Neuron (in vitro differentiated cells): ENCODE measurements at regions not wholly inside any gene's neighbourhood (a gene's known extent, or its start where the extent isn't known, plus 50 kb on each side); places are given as distances from the start of the nearest gene placed in this dataset.

ENCODE experiments used
- H2AFZ ChIP-seq: one replicate; pipeline ENCODE4 v1.6.1; 2013; ENCODE audit warnings: low read depth, mild to moderate bottlenecking, inconsistent platforms, low read length, moderate library complexity
- H3K27me3 ChIP-seq: one replicate; pipeline ENCODE4 v1.6.1; 2013; ENCODE audit warnings: low read length; ENCODE audit not compliant: insufficient read depth
- H3K36me3 ChIP-seq: one replicate; pipeline ENCODE4 v1.6.1; 2013; ENCODE audit warnings: low read length; ENCODE audit not compliant: insufficient read depth
- H3K4me1 ChIP-seq: one replicate; pipeline ENCODE4 v1.6.1; 2013; ENCODE audit warnings: low read length; ENCODE audit not compliant: insufficient read depth
- H3K4me3 ChIP-seq: 2 replicates; pipeline ENCODE4 v1.5.1; 2013; ENCODE audit warnings: mild to moderate bottlenecking, low read length, moderate library complexity
- H3K9me3 ChIP-seq: one replicate; pipeline ENCODE4 v1.6.1; 2013; ENCODE audit warnings: low read length

- H3K36me3 ChIP-seq: no peaks in the 10 kb centered on the region
Measured at GRCh38 chr16:86065711-86066110, 166.7 kb downstream of the IRF8 start.

GRCh38 chr16:86066811-86067210 is 167.8 kb downstream of the IRF8 start:
- H2AFZ ChIP-seq: no peak overlapping the region
- H3K9me3 ChIP-seq: no peaks in the 10 kb centered on the region
- H3K27me3 ChIP-seq: peaks cover 6% of the 10 kb centered on the region
- no peaks in the 10 kb centered on the region for H3K4me1 ChIP-seq
- no peaks in the 10 kb centered on the region for H3K36me3 ChIP-seq
- H3K4me3 ChIP-seq: no peak overlapping the region

More at GRCh38 chr16:86065711-86066110, 166.7 kb downstream of the IRF8 start:
- H2AFZ ChIP-seq: no peak overlapping the region
- peaks cover 16% of the 10 kb centered on the region for H3K27me3 ChIP-seq
- H3K4me1 ChIP-seq: no peaks in the 10 kb centered on the region
- H3K9me3 ChIP-seq: no peaks in the 10 kb centered on the region
- H3K4me3 ChIP-seq: no peak overlapping the region

- Histone ChIP-seq H2AFZ (no peak overlapping the region), H3K4me3 (no peak overlapping the region), H3K36me3 (no peaks in the 10 kb centered on the region), H3K9me3 (no peaks in the 10 kb centered on the region), H3K27me3 (peaks cover 10% of the 10 kb centered on the region), H3K4me1 (no peaks in the 10 kb centered on the region)
Measured at GRCh38 chr16:86067516-86067915, 168.6 kb downstream of the IRF8 start.

- Histone ChIP-seq H3K4me1 (no peaks in the 10 kb centered on the region), H3K9me3 (no peaks in the 10 kb centered on the region), H2AFZ (no peak overlapping the region), H3K27me3 (peaks cover 10% of the 10 kb centered on the region), H3K4me3 (no peak overlapping the region), H3K36me3 (no peaks in the 10 kb centered on the region)
Measured at GRCh38 chr16:86067936-86068335, 169.0 kb downstream of the IRF8 start.

GRCh38 chr16:86068722-86069121 is 169.8 kb downstream of the IRF8 start:
- no peaks in the 10 kb centered on the region for H3K4me1 ChIP-seq
- H3K27me3 ChIP-seq: peaks cover 10% of the 10 kb centered on the region

GRCh38 chr16:86069736-86070298 is 170.9 kb downstream of the IRF8 start:
- H3K27me3 ChIP-seq: peaks cover 11% of the 10 kb centered on the region
- H3K36me3 ChIP-seq: no peaks in the 10 kb centered on the region
- H3K9me3 ChIP-seq: no peaks in the 10 kb centered on the region
- H3K4me3 ChIP-seq: no peak overlapping the region
- H2AFZ ChIP-seq: no peak overlapping the region
- no peaks in the 10 kb centered on the region for H3K4me1 ChIP-seq

More at GRCh38 chr16:86068722-86069121, 169.8 kb downstream of the IRF8 start:
- H2AFZ ChIP-seq: no peak overlapping the region
- H3K9me3 ChIP-seq: no peaks in the 10 kb centered on the region
- H3K36me3 ChIP-seq: no peaks in the 10 kb centered on the region
- H3K4me3 ChIP-seq: no peak overlapping the region

GRCh38 chr16:86070484-86070883 is 171.5 kb downstream of the IRF8 start:
- no peak overlapping the region for H3K4me3 ChIP-seq
- no peaks in the 10 kb centered on the region for H3K4me1 ChIP-seq
- H3K36me3 ChIP-seq: no peaks in the 10 kb centered on the region
- no peak overlapping the region for H2AFZ ChIP-seq
- peaks cover 18% of the 10 kb centered on the region for H3K27me3 ChIP-seq
- H3K9me3 ChIP-seq: no peaks in the 10 kb centered on the region

- Histone ChIP-seq H3K27me3 (peaks cover 21% of the 10 kb centered on the region), H3K9me3 (no peaks in the 10 kb centered on the region), H2AFZ (no peak overlapping the region), H3K4me3 (no peak overlapping the region), H3K36me3 (no peaks in the 10 kb centered on the region), H3K4me1 (no peaks in the 10 kb centered on the region)
Measured at GRCh38 chr16:86070971-86071370, 172.0 kb downstream of the IRF8 start.

- no peaks in the 10 kb centered on the region for H3K36me3 ChIP-seq
- no peak overlapping the region for H2AFZ ChIP-seq
- H3K4me1 ChIP-seq: no peaks in the 10 kb centered on the region
- no peaks in the 10 kb centered on the region for H3K9me3 ChIP-seq
- peaks cover 21% of the 10 kb centered on the region for H3K27me3 ChIP-seq
- no peak overlapping the region for H3K4me3 ChIP-seq
Measured at GRCh38 chr16:86071611-86072240, 172.8 kb downstream of the IRF8 start.

GRCh38 chr16:86072328-86073102 is 173.6 kb downstream of the IRF8 start:
- H2AFZ ChIP-seq: no peak overlapping the region
- no peaks in the 10 kb centered on the region for H3K36me3 ChIP-seq
- no peaks in the 10 kb centered on the region for H3K4me1 ChIP-seq
- peaks cover 23% of the 10 kb centered on the region for H3K27me3 ChIP-seq
- H3K9me3 ChIP-seq: no peaks in the 10 kb centered on the region
- no peak overlapping the region for H3K4me3 ChIP-seq

- Histone ChIP-seq H2AFZ (no peak overlapping the region), H3K36me3 (no peaks in the 10 kb centered on the region), H3K4me1 (no peaks in the 10 kb centered on the region), H3K4me3 (no peak overlapping the region), H3K9me3 (no peaks in the 10 kb centered on the region), H3K27me3 (peaks cover 27% of the 10 kb centered on the region)
Measured at GRCh38 chr16:86073103-86073625, 174.2 kb downstream of the IRF8 start.

GRCh38 chr16:86073763-86074493 is 175.0 kb downstream of the IRF8 start:
- Histone ChIP-seq H3K4me3 (no peak overlapping the region), H2AFZ (no peak overlapping the region), H3K27me3 (peaks cover 29% of the 10 kb centered on the region), H3K36me3 (no peaks in the 10 kb centered on the region), H3K4me1 (no peaks in the 10 kb centered on the region), H3K9me3 (no peaks in the 10 kb centered on the region)
